ENCODE measurements at regions not wholly inside any gene's neighbourhood (a gene's known extent, or its start where the extent isn't known, plus 50 kb on each side); places are given as distances from the start of the nearest gene placed in this dataset.

DNA sequence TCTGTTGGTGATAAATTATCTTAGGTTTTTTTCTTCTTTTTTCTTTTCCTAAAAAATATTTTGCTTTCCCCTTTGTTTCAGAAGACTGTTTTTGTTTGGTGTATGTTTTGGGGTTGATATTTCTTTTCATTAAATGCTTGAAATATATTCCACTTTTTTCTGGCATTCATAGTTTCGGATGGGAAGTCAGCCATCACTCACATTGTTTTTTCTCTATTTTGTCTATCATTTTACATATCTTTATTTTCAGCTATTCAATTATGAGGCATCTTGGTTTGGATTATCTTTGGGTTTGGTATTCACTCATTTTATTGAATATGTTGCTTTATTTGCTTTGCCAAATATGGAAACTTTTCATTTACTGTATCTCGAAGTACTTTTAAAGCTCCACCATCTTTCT lies 600.5 kb upstream of the EYS start (continued):
- TF ChIP-seq, protein P1, sequence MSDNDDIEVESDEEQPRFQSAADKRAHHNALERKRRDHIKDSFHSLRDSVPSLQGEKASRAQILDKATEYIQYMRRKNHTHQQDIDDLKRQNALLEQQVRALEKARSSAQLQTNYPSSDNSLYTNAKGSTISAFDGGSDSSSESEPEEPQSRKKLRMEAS (IDR thresholded peaks at IDR 0.05; ENCODE audit: low read depth, low read length), result no peak
- TF ChIP-seq IKZF2 (IDR thresholded peaks at IDR 0.05) (no peak), GATAD2B (conservative IDR thresholded peaks at IDR 0.05; ENCODE audit: low read depth) (no peak), ZBED1 (IDR thresholded peaks at IDR 0.05; ENCODE audit: borderline replicate concordance) (no peak), TCF7 (IDR thresholded peaks at IDR 0.05; ENCODE audit: borderline replicate concordance) (no peak), MTA2 (IDR thresholded peaks at IDR 0.05; ENCODE audit: low read depth) (no peak), SP1 (IDR thresholded peaks at IDR 0.05; ENCODE audit: low read depth, low read length) (no peak)
- TF ChIP-seq, protein P2, sequence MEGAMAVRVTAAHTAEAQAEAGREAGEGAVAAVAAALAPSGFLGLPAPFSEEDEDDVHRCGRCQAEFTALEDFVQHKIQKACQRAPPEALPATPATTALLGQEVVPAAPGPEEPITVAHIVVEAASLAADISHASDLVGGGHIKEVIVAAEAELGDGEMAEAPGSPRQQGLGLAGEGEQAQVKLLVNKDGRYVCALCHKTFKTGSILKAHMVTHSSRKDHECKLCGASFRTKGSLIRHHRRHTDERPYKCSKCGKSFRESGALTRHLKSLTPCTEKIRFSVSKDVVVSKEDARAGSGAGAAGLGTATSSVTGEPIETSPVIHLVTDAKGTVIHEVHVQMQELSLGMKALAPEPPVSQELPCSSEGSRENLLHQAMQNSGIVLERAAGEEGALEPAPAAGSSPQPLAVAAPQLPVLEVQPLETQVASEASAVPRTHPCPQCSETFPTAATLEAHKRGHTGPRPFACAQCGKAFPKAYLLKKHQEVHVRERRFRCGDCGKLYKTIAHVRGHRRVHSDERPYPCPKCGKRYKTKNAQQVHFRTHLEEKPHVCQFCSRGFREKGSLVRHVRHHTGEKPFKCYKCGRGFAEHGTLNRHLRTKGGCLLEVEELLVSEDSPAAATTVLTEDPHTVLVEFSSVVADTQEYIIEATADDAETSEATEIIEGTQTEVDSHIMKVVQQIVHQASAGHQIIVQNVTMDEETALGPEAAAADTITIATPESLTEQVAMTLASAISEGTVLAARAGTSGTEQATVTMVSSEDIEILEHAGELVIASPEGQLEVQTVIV (IDR thresholded peaks at IDR 0.05; ENCODE audit: borderline replicate concordance, partially characterized antibody), result no peak

DNA sequence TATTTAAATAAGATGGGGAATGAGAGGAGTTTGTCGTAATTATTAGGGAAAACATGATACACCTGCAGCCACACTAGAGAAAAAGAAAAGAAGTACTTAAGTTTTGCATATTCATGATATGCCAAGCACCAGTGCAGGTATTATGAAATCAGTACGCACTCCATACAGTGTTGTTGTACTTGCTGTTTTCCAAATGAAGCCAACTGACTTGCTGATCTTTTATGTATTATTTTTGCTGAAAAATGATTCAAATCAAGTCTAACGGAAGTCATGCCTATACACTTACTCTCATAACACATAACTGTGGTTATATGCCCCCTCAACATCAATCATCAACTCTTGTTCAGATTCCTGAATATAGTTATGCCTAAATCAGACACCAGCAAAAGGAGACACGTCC lies 584.9 kb upstream of the EYS start:
- DNase-seq (ENCODE audit: low read depth, low spot score), result no peak
- Histone ChIP-seq H3K36me3 (ENCODE audit: control insufficient read depth in 2 of 2, insufficient read depth in 2 of 2, low read length in 1 of 2) (no peaks in the 10 kb centered on the region), H4K20me1 (ENCODE audit: control insufficient read depth, insufficient read depth) (no peaks in the 10 kb centered on the region), H3K4me3 (no peak overlapping the region), H3K9me3 (replicated peaks; ENCODE audit: control insufficient read depth, insufficient read depth, low read length) (no peaks in the 10 kb centered on the region), H3K4me1 (ENCODE audit: control insufficient read depth, insufficient read depth, low read length) (no peaks in the 10 kb centered on the region), H3K27me3 (replicated peaks in 1 of 2; ENCODE audit: control insufficient read depth in 2 of 2, insufficient read depth in 2 of 2, low read length in 1 of 2) (no peaks in the 10 kb centered on the region), H3K27ac (ENCODE audit: control insufficient read depth, insufficient read depth) (no peak overlapping the region), H2AFZ (ENCODE audit: control insufficient read depth, low read depth, low read length) (no peak overlapping the region), H3K4me2 (ENCODE audit: control insufficient read depth, insufficient read depth) (no peak overlapping the region), H3K9ac (ENCODE audit: control insufficient read depth, insufficient read depth, low read length) (no peak overlapping the region), H3K79me2 (ENCODE audit: control insufficient read depth, insufficient read depth, low read length) (no peaks in the 10 kb centered on the region)
- ChIA-PET RAD21 (ENCODE audit: unreplicated experiment) (no interaction called here), SMC1A (ENCODE audit: uncharacterized antibody, unreplicated experiment) (no interaction called here), POLR2A (no interaction called here), CTCF (no interaction called here)
- FAIRE-seq, result no peak
- intact Hi-C loops (cut with micrococcal nuclease; ENCODE audit: unreplicated experiment), result no loop called here
- in situ Hi-C loops (cut with MboI), result no loop called here
- TF ChIP-seq FOS (IDR thresholded peaks at IDR 0.05; ENCODE audit: borderline replicate concordance, extremely low read depth, insufficient read length) (no peak), ASH2L (IDR thresholded peaks at IDR 0.05; ENCODE audit: borderline replicate concordance, low read depth) (no peak), ZSCAN29 (IDR thresholded peaks at IDR 0.05) (no peak), CHD4 (IDR thresholded peaks at IDR 0.05) (no peak), EP300 (IDR thresholded peaks at IDR 0.05; ENCODE audit: borderline replicate concordance in 1 of 2, control insufficient read depth in 1 of 2, low read depth in 2 of 2, low read length in 2 of 2) (no peak), BACH1 (IDR thresholded peaks at IDR 0.05; ENCODE audit: borderline replicate concordance) (no peak), IRF4 (IDR thresholded peaks at IDR 0.05; ENCODE audit: low read depth, low read length) (no peak)
- TF ChIP-seq, protein P3, sequence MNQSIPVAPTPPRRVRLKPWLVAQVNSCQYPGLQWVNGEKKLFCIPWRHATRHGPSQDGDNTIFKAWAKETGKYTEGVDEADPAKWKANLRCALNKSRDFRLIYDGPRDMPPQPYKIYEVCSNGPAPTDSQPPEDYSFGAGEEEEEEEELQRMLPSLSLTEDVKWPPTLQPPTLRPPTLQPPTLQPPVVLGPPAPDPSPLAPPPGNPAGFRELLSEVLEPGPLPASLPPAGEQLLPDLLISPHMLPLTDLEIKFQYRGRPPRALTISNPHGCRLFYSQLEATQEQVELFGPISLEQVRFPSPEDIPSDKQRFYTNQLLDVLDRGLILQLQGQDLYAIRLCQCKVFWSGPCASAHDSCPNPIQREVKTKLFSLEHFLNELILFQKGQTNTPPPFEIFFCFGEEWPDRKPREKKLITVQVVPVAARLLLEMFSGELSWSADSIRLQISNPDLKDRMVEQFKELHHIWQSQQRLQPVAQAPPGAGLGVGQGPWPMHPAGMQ (IDR thresholded peaks at IDR 0.05; ENCODE audit: borderline replicate concordance), result no peak
- BruUV-seq (replicated peaks), result no TSS peak
- ATAC-seq, result no peak
- 19% methylated on average over 4 of the region's 4 CpGs for WGBS (ENCODE audit: insufficient coverage, insufficient replicate concordance, low lambda C conversion rate, missing lambda C conversion rate)
